Left hindlimb (tissue), 1 donor: ENCODE measurements at regions not wholly inside any gene's neighbourhood (a gene's known extent, or its start where the extent isn't known, plus 50 kb on each side); places are given as distances from the start of the nearest gene placed in this dataset.

Experiments
- DNase-seq: peaks from one replicate; pipeline ENCODE4 v3.0.0-alpha.2; 2018

GRCh38 chr12:77722536-77722935 lies 108.2 kb upstream of the NAV3 start:
- DNase-seq = no peak

GRCh38 chr12:77720258-77720657 lies 110.4 kb upstream of the NAV3 start:
- no peak for DNase-seq

GRCh38 chr12:77710209-77710608 lies 120.5 kb upstream of the NAV3 start:
- no peak for DNase-seq

- no peak for DNase-seq
Measured at GRCh38 chr12:77697126-77697525, 133.6 kb upstream of the NAV3 start.

- DNase-seq = no peak
Measured at GRCh38 chr12:77696183-77696582, 134.5 kb upstream of the NAV3 start.

- no peak for DNase-seq
Measured at GRCh38 chr12:77689510-77690086, 141.1 kb upstream of the NAV3 start.

- no peak for DNase-seq
Measured at GRCh38 chr12:77687321-77687720, 143.4 kb upstream of the NAV3 start.

- DNase-seq = no peak
Measured at GRCh38 chr12:77686760-77687159, 143.9 kb upstream of the NAV3 start.

GRCh38 chr12:77685901-77686300 lies 144.8 kb upstream of the NAV3 start:
- no peak for DNase-seq

GRCh38 chr12:77685112-77685511 lies 145.6 kb upstream of the NAV3 start:
- peak; percentile 78 for DNase-seq

- DNase-seq = no peak
Measured at GRCh38 chr12:77682488-77682887, 148.2 kb upstream of the NAV3 start.

- no peak for DNase-seq
Measured at GRCh38 chr12:77681726-77682125, 149.0 kb upstream of the NAV3 start.

GRCh38 chr12:77679686-77680085 lies 151.0 kb upstream of the NAV3 start:
- DNase-seq = no peak

- no peak for DNase-seq
Measured at GRCh38 chr12:77678621-77679020, 152.1 kb upstream of the NAV3 start.

GRCh38 chr12:77667101-77667500 lies 163.6 kb upstream of the NAV3 start:
- peak; percentile 30 for DNase-seq

- no peak for DNase-seq
Measured at GRCh38 chr12:77648716-77649115, 182.0 kb upstream of the NAV3 start.

GRCh38 chr12:77645966-77646598 lies 184.6 kb upstream of the NAV3 start:
- no peak for DNase-seq

GRCh38 chr12:77644915-77645605 lies 185.6 kb upstream of the NAV3 start:
- no peak for DNase-seq

- no peak for DNase-seq
Measured at GRCh38 chr12:77642246-77642645, 188.4 kb upstream of the NAV3 start.

GRCh38 chr12:77640356-77640755 lies 190.3 kb upstream of the NAV3 start:
- DNase-seq = no peak

- no peak for DNase-seq
Measured at GRCh38 chr12:77630790-77631445, 199.8 kb upstream of the NAV3 start.

GRCh38 chr12:77630344-77630743 lies 200.3 kb upstream of the NAV3 start:
- DNase-seq = no peak

- no peak for DNase-seq
Measured at GRCh38 chr12:77629141-77629540, 201.6 kb upstream of the NAV3 start.

GRCh38 chr12:77625441-77625840 lies 205.3 kb upstream of the NAV3 start:
- no peak for DNase-seq
